ENCODE measurements at regions not wholly inside any gene's neighbourhood (a gene's known extent, or its start where the extent isn't known, plus 50 kb on each side); places are given as distances from the start of the nearest gene placed in this dataset.

DNA sequence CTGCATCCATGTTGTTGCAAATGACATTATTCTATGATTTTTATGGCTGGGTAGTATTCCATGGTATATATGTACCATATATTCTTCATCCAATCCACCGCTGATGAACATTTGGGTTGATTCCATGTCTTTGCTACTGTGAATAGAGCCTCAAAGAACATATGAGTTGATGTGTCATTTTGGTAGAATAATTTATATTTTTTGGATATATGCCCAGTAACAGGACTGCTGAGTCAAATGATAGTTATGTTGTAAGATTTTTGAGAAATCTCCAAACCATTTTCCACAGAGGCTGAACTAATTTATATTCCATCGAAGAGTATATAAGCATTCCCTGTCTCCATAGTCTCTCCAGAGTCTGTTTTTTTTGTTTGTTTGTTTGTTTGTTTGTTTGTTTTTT, 1373.5 kb downstream of the GRIK2 start:
- TF ChIP-seq, protein P1, sequence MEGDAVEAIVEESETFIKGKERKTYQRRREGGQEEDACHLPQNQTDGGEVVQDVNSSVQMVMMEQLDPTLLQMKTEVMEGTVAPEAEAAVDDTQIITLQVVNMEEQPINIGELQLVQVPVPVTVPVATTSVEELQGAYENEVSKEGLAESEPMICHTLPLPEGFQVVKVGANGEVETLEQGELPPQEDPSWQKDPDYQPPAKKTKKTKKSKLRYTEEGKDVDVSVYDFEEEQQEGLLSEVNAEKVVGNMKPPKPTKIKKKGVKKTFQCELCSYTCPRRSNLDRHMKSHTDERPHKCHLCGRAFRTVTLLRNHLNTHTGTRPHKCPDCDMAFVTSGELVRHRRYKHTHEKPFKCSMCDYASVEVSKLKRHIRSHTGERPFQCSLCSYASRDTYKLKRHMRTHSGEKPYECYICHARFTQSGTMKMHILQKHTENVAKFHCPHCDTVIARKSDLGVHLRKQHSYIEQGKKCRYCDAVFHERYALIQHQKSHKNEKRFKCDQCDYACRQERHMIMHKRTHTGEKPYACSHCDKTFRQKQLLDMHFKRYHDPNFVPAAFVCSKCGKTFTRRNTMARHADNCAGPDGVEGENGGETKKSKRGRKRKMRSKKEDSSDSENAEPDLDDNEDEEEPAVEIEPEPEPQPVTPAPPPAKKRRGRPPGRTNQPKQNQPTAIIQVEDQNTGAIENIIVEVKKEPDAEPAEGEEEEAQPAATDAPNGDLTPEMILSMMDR (IDR thresholded peaks at IDR 0.05): no peak
- TF ChIP-seq POLR2AphosphoS5 (IDR thresholded peaks at IDR 0.05; ENCODE audit: low read depth, low read length) (no peak), SIN3A (IDR thresholded peaks at IDR 0.05; ENCODE audit: borderline replicate concordance, insufficient read depth, low read depth, low read length) (no peak), TCF7L2 (IDR thresholded peaks at IDR 0.05; ENCODE audit: low read depth, low read length) (no peak)
- TF ChIP-seq, protein P2, sequence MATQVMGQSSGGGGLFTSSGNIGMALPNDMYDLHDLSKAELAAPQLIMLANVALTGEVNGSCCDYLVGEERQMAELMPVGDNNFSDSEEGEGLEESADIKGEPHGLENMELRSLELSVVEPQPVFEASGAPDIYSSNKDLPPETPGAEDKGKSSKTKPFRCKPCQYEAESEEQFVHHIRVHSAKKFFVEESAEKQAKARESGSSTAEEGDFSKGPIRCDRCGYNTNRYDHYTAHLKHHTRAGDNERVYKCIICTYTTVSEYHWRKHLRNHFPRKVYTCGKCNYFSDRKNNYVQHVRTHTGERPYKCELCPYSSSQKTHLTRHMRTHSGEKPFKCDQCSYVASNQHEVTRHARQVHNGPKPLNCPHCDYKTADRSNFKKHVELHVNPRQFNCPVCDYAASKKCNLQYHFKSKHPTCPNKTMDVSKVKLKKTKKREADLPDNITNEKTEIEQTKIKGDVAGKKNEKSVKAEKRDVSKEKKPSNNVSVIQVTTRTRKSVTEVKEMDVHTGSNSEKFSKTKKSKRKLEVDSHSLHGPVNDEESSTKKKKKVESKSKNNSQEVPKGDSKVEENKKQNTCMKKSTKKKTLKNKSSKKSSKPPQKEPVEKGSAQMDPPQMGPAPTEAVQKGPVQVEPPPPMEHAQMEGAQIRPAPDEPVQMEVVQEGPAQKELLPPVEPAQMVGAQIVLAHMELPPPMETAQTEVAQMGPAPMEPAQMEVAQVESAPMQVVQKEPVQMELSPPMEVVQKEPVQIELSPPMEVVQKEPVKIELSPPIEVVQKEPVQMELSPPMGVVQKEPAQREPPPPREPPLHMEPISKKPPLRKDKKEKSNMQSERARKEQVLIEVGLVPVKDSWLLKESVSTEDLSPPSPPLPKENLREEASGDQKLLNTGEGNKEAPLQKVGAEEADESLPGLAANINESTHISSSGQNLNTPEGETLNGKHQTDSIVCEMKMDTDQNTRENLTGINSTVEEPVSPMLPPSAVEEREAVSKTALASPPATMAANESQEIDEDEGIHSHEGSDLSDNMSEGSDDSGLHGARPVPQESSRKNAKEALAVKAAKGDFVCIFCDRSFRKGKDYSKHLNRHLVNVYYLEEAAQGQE (IDR thresholded peaks at IDR 0.05; ENCODE audit: insufficient read depth in 1 of 2, low read depth in 2 of 2, low read length in 1 of 2): no peak
- BruUV-seq (replicated peaks): no TSS peak
- intact Hi-C loops (cut with micrococcal nuclease; ENCODE audit: unreplicated experiment): no loop called here
- H3K4me1 ChIP-seq (ENCODE audit: control insufficient read depth, insufficient read depth, low read length): peaks cover 2% of the 10 kb centered on the region; the same call in 1 of the 2 replicates
- no peaks in the 10 kb centered on the region for H3K27me3 ChIP-seq (ENCODE audit: control insufficient read depth, insufficient read depth, low read length)
- H3K27ac ChIP-seq (ENCODE audit: low read length): no peak overlapping the region
- no peak overlapping the region for H3K4me3 ChIP-seq (ENCODE audit: low read depth in 2 of 2, low read length in 2 of 2)
- no peak for ATAC-seq
- no peak for DNase-seq (ENCODE audit: low read depth, low spot score)
- ChIA-PET CTCF (interaction anchor here (0.6 kb wide), 2 partner anchors 268 to 593 kb away, joined by 7 to 8 read pairs; no protein-coding TSS in a partner anchor), POLR2A (no interaction called here)
- H3K36me3 ChIP-seq (ENCODE audit: control insufficient read depth, insufficient read depth, low read length): no peaks in the 10 kb centered on the region
- H3K9me3 ChIP-seq (ENCODE audit: control insufficient read depth, insufficient read depth, low read depth, low read length): no peaks in the 10 kb centered on the region
- in situ Hi-C loops (cut with HindIII; ENCODE audit: low pct_unique_long_range_greater_than_20kb, low sequenced_read_pairs): no loop called here

DNA sequence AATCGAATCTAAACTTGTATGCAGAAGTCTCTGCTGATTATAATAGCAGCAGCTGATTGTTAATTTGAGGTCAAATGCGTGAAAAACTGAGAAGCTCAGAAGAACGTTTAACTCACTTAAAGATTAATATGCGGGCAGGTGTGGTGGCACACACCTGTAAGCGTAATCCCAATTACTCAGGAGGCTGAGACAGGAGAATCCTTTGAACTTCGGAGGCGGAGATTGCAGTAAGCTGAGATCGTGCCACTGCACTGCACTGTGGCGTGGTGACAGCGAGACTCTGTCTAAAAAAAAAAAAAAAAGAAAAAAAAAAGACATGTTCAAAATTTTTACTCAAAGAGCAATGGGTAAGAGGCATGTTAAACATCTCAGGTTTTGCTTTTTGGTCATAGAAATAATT, 1370.8 kb downstream of the GRIK2 start:
- in situ Hi-C loops (cut with HindIII; ENCODE audit: low pct_unique_long_range_greater_than_20kb, low sequenced_read_pairs) (no loop called here), intact Hi-C loops (cut with micrococcal nuclease; ENCODE audit: unreplicated experiment) (no loop called here)
- ChIA-PET CTCF (no interaction called here), POLR2A (no interaction called here)
- H3K27me3 ChIP-seq (ENCODE audit: control insufficient read depth, insufficient read depth, low read length): no peaks in the 10 kb centered on the region
- no TSS peak for BruUV-seq (replicated peaks)
- H3K4me1 ChIP-seq (ENCODE audit: control insufficient read depth, insufficient read depth, low read length): peaks cover 2% of the 10 kb centered on the region; the same call in 1 of the 2 replicates
- no peak overlapping the region for H3K4me3 ChIP-seq (ENCODE audit: low read depth in 2 of 2, low read length in 2 of 2)
- no peaks in the 10 kb centered on the region for H3K36me3 ChIP-seq (ENCODE audit: control insufficient read depth, insufficient read depth, low read length)
- no peak for DNase-seq (ENCODE audit: low read depth, low spot score)
- no peaks in the 10 kb centered on the region for H3K9me3 ChIP-seq (ENCODE audit: control insufficient read depth, insufficient read depth, low read depth, low read length)
- no peak overlapping the region for H3K27ac ChIP-seq (ENCODE audit: low read length)
- TF ChIP-seq TCF7L2 (IDR thresholded peaks at IDR 0.05; ENCODE audit: low read depth, low read length) (no peak), POLR2AphosphoS5 (IDR thresholded peaks at IDR 0.05; ENCODE audit: low read depth, low read length) (no peak), SIN3A (IDR thresholded peaks at IDR 0.05; ENCODE audit: borderline replicate concordance, insufficient read depth, low read depth, low read length) (no peak)
- TF ChIP-seq, protein P1 (IDR thresholded peaks at IDR 0.05): no peak
- TF ChIP-seq, protein P2 (IDR thresholded peaks at IDR 0.05; ENCODE audit: insufficient read depth in 1 of 2, low read depth in 2 of 2, low read length in 1 of 2): no peak
- no peak for ATAC-seq

Data from Panc1 (cell line).